ENCODE measurements at regions not wholly inside any gene's neighbourhood (a gene's known extent, or its start where the extent isn't known, plus 50 kb on each side); places are given as distances from the start of the nearest gene placed in this dataset.

DNA sequence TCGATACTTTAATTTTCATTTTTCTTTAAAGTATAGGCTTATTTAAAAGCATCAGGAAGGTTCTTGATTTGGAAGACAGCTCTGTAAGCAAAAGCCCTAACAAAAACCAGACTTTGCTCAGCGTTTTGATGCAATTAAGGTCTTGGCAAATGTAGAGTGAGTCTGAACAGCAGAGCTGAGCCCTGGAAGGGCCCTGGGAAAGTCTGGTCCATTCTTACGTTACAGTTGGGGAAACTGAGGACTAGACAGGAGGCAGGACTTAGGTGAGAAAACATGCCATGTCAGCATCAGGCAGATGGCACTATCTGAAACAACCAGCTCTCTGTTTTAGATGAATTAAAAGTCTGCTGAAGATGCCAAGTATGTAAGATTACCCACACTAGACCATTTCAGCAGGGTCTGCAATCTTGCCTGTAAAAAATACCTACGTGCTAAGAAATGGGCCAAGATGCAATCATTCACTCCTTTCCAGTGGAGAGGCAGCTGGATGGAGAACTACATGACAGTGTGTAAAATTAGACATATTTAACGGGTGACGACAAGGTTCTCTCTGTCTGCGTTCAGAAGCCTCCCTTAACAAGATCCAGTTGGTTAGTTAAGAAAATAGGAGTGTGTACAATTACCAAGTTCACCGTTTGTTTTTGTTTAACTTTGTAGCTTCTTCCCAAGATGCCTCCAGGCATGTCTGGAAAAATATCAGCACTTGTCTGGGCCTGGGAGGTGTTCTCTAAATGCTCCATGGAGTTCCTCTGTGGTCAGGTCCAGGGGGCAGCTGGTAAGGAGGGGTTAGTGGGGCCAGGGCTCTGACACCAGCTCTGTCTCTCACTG, 502.3 kb upstream of the ZMIZ1 start:
- TF ChIP-seq CTCF (IDR thresholded peaks at IDR 0.05): no peak
- TF ChIP-seq POLR2A (IDR thresholded peaks at IDR 0.05): no peak

All from thyroid gland (tissue), 4 donors.